ENCODE measurements at regions not wholly inside any gene's neighbourhood (a gene's known extent, or its start where the extent isn't known, plus 50 kb on each side); places are given as distances from the start of the nearest gene placed in this dataset.

GRCh38 chr15:31974154-31974794 is 56.0 kb upstream of the CHRNA7 start:
- intact Hi-C loops (cut with micrococcal nuclease) = no loop called here
- Mint-ChIP-seq H3K36me3 (ENCODE audit: low read depth) (no peaks in the 10 kb centered on the region), H3K4me3 (no peak overlapping the region), H3K27ac (no peak overlapping the region), H3K4me1 (ENCODE audit: low read depth) (no peaks in the 10 kb centered on the region), H3K9me3 (no peaks in the 10 kb centered on the region), H3K27me3 (ENCODE audit: insufficient read depth) (peaks cover 10% of the 10 kb centered on the region)
- no peak for DNase-seq (ENCODE audit: low spot score)

DNA sequence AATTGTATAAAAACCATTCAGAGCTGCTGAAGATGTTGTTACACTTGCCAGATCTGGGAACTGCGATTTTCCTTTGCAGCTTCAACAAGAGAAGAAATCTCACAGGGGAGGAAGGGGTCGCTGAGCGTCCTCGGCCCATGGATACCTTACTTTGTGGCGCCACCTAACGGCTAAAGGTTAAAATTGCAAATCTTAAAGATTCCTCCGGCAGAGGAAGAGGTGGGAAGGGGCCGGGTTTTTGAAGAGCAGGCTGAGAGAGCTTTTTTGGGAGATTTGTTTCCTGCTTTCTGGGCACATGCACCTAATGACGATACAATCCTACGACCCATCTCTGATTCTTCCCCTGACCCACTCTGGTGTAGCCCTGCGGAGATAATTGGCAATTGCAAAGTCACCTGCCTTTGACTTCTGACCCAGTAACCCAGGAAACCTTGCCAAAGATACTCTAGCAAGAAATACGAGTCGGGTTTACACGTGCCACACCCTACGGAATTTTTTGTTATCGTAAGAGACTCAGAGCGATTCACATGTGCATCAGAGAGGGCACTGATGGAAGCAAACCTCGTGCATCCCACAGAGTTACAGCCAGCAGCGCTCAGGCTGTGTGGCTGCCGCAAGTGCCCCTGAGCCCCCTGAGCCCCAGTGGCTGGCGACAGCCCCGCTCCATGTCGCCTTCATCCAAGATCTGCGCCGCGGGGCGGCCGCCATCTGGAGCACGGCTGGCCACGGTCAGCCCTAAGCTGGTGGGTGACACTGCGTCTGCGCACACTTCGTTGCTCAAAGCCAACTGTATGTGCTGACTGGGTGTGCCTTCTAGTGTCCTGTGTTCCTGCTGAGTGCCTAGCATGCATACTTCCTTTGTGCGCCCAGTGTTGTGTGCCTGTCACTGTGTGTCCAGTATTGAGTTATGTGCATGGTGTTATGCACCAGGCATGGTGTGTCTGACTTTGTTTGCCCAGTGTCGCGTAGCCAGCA is 55.2 kb upstream of the CHRNA7 start:
- intact Hi-C loops (cut with micrococcal nuclease) = no loop called here
- Mint-ChIP-seq H3K27ac (no peak overlapping the region), H3K9me3 (no peaks in the 10 kb centered on the region), H3K27me3 (ENCODE audit: insufficient read depth) (peaks cover 12% of the 10 kb centered on the region), H3K36me3 (ENCODE audit: low read depth) (no peaks in the 10 kb centered on the region), H3K4me3 (peak overlapping the region; percentile 49), H3K4me1 (ENCODE audit: low read depth) (no peaks in the 10 kb centered on the region)
- DNase-seq (ENCODE audit: low spot score) = no peak

DNA sequence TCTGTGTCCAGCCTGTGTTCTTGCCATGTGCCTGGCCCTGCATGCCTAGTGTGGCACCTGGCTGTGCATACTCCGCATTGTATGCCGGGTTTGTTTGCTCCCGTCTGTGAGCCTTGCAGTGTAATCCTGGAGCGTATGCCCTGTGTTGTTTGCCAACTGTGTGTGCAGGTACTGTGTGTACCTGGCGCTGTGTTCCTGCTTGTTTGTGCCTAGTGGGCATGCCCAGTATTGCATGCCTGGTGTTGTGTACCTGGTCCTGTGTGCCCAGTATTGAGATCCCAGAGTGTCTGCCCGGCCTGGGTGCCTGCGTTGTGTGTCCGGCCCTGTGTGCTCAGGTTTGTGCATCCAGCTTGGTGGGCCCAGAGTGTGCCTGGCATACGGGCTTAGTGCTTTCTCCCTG is 54.5 kb upstream of the CHRNA7 start:
- no peaks in the 10 kb centered on the region for H3K4me1 Mint-ChIP-seq (ENCODE audit: low read depth)
- H3K27me3 Mint-ChIP-seq (ENCODE audit: insufficient read depth) = peaks cover 12% of the 10 kb centered on the region
- intact Hi-C loops (cut with micrococcal nuclease) = no loop called here
- H3K36me3 Mint-ChIP-seq (ENCODE audit: low read depth) = no peaks in the 10 kb centered on the region
- no peak overlapping the region for H3K4me3 Mint-ChIP-seq
- DNase-seq (ENCODE audit: low spot score) = no peak
- no peaks in the 10 kb centered on the region for H3K9me3 Mint-ChIP-seq
- H3K27ac Mint-ChIP-seq = no peak overlapping the region

- H3K9me3 Mint-ChIP-seq = no peaks in the 10 kb centered on the region
- no peak overlapping the region for H3K27ac Mint-ChIP-seq
- H3K36me3 Mint-ChIP-seq (ENCODE audit: low read depth) = no peaks in the 10 kb centered on the region
- peaks cover 10% of the 10 kb centered on the region for H3K27me3 Mint-ChIP-seq (ENCODE audit: insufficient read depth)
- no peak for DNase-seq (ENCODE audit: low spot score)
- intact Hi-C loops (cut with micrococcal nuclease) = no loop called here
- H3K4me1 Mint-ChIP-seq (ENCODE audit: low read depth) = no peaks in the 10 kb centered on the region
- no peak overlapping the region for H3K4me3 Mint-ChIP-seq
Measured at GRCh38 chr15:31977138-31977537, 53.2 kb upstream of the CHRNA7 start.

DNA sequence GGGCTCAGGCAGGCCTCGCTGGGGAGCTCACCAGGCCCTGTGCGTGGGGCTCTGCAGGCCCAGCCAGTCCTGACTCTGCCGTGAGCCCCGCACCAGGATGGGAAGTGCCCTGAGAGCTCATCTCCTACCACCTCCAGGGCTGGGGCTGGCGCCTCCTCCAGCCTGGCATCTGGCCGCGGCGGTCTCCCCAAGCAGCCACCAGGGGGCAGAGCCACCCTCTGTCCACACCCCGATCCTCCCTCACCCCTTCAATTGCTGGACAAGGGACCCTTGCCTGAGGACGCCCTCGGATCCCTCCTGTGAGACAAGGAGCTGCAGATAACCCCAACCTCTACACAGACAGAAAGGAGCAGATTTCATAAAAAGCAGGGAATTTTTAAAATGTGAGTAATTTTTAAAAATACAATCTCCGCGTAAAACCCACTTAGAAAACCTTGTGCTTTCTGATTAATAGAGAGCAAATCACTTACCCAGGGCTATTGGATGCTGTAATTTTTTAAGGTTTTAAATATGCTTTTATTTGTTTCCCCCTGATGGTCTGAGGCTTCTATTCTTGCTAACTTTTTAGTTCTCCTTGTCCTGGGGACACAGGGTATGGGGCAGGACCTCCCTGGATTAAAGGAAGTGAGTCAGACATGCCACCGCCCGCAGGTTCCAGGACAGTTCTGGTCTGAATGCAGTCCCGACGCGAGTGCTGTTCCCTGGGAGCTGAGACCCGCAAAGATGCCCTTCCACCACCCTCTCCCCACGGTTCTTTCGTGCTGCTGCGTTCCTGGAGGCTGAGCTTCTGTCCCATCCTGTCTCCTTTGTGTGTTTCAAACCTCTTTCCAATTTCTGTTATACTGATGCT is 52.3 kb upstream of the CHRNA7 start:
- Mint-ChIP-seq H3K4me3 (no peak overlapping the region), H3K4me1 (ENCODE audit: low read depth) (no peaks in the 10 kb centered on the region), H3K27me3 (ENCODE audit: insufficient read depth) (peaks cover 8% of the 10 kb centered on the region), H3K36me3 (ENCODE audit: low read depth) (no peaks in the 10 kb centered on the region), H3K9me3 (no peaks in the 10 kb centered on the region), H3K27ac (no peak overlapping the region)
- intact Hi-C loops (cut with micrococcal nuclease) = no loop called here
- DNase-seq (ENCODE audit: low spot score) = peak; percentile 28

Data from activated T-helper 1 cell treated with anti-CD3 and anti-CD28 coated beads, Interleukin-12 subunit alpha, Interleukin-12 subunit beta, Interleukin-2, Interleukin-4 antibody, amounts not matched to agents 30 ng/mL and 10 ng/mL and 1 ng/mL, durations not matched to agents 14 hours and 24 hours and 36 hours (primary cell).